ENCODE measurements at regions not wholly inside any gene's neighbourhood (a gene's known extent, or its start where the extent isn't known, plus 50 kb on each side); places are given as distances from the start of the nearest gene placed in this dataset.

DNA sequence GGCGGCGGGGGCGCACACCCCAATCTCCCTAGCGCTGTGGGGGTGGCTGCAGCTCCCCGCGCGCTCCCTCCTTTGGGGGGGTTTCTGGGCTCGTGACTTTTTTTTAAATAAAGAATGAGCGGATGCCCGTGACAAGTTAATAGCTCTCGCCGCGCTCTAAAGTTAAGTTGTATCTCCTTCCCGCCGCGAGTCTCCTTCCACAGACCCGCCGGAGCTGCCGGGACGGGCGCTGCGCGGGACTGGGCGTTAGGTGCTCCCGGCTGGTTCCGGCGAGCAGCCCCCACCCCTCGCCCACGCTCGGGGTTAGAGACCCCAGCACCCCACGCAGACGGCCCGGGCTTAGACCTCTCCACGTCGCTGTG, 82.6 kb upstream of the HMGA2 start:
- TF ChIP-seq, protein P1, sequence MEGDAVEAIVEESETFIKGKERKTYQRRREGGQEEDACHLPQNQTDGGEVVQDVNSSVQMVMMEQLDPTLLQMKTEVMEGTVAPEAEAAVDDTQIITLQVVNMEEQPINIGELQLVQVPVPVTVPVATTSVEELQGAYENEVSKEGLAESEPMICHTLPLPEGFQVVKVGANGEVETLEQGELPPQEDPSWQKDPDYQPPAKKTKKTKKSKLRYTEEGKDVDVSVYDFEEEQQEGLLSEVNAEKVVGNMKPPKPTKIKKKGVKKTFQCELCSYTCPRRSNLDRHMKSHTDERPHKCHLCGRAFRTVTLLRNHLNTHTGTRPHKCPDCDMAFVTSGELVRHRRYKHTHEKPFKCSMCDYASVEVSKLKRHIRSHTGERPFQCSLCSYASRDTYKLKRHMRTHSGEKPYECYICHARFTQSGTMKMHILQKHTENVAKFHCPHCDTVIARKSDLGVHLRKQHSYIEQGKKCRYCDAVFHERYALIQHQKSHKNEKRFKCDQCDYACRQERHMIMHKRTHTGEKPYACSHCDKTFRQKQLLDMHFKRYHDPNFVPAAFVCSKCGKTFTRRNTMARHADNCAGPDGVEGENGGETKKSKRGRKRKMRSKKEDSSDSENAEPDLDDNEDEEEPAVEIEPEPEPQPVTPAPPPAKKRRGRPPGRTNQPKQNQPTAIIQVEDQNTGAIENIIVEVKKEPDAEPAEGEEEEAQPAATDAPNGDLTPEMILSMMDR (IDR thresholded peaks at IDR 0.05; ENCODE audit: insufficient read depth, low read length) = no peak
- TF ChIP-seq POLR2AphosphoS5 (IDR thresholded peaks at IDR 0.05; ENCODE audit: low read depth) (no peak), SPI1 (IDR thresholded peaks at IDR 0.05; ENCODE audit: borderline replicate concordance, low read depth) (no peak)
- TF ChIP-seq, protein P2, sequence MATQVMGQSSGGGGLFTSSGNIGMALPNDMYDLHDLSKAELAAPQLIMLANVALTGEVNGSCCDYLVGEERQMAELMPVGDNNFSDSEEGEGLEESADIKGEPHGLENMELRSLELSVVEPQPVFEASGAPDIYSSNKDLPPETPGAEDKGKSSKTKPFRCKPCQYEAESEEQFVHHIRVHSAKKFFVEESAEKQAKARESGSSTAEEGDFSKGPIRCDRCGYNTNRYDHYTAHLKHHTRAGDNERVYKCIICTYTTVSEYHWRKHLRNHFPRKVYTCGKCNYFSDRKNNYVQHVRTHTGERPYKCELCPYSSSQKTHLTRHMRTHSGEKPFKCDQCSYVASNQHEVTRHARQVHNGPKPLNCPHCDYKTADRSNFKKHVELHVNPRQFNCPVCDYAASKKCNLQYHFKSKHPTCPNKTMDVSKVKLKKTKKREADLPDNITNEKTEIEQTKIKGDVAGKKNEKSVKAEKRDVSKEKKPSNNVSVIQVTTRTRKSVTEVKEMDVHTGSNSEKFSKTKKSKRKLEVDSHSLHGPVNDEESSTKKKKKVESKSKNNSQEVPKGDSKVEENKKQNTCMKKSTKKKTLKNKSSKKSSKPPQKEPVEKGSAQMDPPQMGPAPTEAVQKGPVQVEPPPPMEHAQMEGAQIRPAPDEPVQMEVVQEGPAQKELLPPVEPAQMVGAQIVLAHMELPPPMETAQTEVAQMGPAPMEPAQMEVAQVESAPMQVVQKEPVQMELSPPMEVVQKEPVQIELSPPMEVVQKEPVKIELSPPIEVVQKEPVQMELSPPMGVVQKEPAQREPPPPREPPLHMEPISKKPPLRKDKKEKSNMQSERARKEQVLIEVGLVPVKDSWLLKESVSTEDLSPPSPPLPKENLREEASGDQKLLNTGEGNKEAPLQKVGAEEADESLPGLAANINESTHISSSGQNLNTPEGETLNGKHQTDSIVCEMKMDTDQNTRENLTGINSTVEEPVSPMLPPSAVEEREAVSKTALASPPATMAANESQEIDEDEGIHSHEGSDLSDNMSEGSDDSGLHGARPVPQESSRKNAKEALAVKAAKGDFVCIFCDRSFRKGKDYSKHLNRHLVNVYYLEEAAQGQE (IDR thresholded peaks at IDR 0.05; ENCODE audit: insufficient replicate concordance, low read depth) = no peak

Measured in HL-60 (cell line).